Parathyroid adenoma (tissue), 2 donors: ENCODE measurements at regions not wholly inside any gene's neighbourhood (a gene's known extent, or its start where the extent isn't known, plus 50 kb on each side); places are given as distances from the start of the nearest gene placed in this dataset.

Source experiments
- H2AFZ ChIP-seq: fragments of 300-600 bp; sonication (generic); one replicate; pipeline ENCODE4 v1.7.0; 2017; ENCODE audit warnings: antibody characterized with exemption, mild to moderate bottlenecking
- H3K27ac ChIP-seq: fragments of 300-600 bp; sonication (generic); one replicate; pipeline ENCODE4 v1.7.0; 2017
- H3K27me3 ChIP-seq: fragments of 300-600 bp; sonication (generic); one replicate; pipeline ENCODE4 v1.7.0; 2017; ENCODE audit warnings: low read length; ENCODE audit not compliant: control insufficient read depth, insufficient read depth
- H3K36me3 ChIP-seq: fragments of 300-600 bp; sonication (generic); one replicate; pipeline ENCODE4 v1.7.0; 2017; ENCODE audit warnings: low read length; ENCODE audit not compliant: control insufficient read depth, insufficient read depth
- H3K4me1 ChIP-seq: fragments of 300-600 bp; sonication (generic); one replicate; pipeline ENCODE4 v1.7.0; 2017; ENCODE audit warnings: control low read depth
- H3K4me2 ChIP-seq: fragments of 300-600 bp; sonication (generic); one replicate; pipeline ENCODE4 v1.7.0; 2017; ENCODE audit warnings: low read length
- H3K4me3 ChIP-seq: fragments of 300-600 bp; sonication (generic); one replicate; pipeline ENCODE4 v1.7.0; 2017; ENCODE audit warnings: low read depth, low read length
- H3K79me2 ChIP-seq: fragments of 300-600 bp; sonication (generic); one replicate; pipeline ENCODE4 v1.7.0; 2017; ENCODE audit warnings: control low read depth
- H3K9ac ChIP-seq: fragments of 300-600 bp; sonication (generic); one replicate; pipeline ENCODE4 v1.7.0; 2017; ENCODE audit warnings: mild to moderate bottlenecking
- H3K9me3 ChIP-seq: fragments of 300-600 bp; sonication (generic); one replicate; pipeline ENCODE4 v1.7.0; 2017; ENCODE audit warnings: low read length; ENCODE audit not compliant: control insufficient read depth
- TF ChIP-seq, protein P1 (sequence below): fragments of 300-600 bp; sonication (generic); IDR thresholded peaks from one replicate; pipeline ENCODE4 v1.7.0; 2017; ENCODE audit warnings: antibody characterized with exemption, mild to moderate bottlenecking
- donor health status: primary hyperparathyroidism.

DNA sequence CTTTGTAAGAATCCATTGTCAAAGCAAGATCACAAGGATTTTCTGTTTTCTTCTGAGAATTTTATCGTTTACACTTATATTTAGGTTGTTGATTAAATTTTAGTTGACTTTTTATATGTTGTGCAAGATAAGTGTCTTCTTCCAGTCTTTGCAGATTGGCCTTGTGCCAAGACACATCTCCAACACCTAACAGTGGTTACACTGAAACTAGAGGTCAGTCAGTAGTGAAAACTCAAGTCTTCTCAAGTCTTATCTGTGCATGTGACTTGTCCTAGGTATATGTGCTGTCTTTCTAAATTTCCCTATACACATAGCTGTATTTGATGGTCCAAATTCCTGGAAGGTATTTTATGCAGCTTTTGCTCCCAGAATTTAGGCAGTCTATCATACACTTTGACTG, 1183.2 kb upstream of the B3GALT2 start:
- Histone ChIP-seq H3K79me2 (no peaks in the 10 kb centered on the region), H3K4me2 (no peak overlapping the region), H2AFZ (no peak overlapping the region), H3K9me3 (no peaks in the 10 kb centered on the region), H3K9ac (no peak overlapping the region), H3K36me3 (no peaks in the 10 kb centered on the region), H3K4me3 (no peak overlapping the region), H3K27ac (no peak overlapping the region), H3K27me3 (no peaks in the 10 kb centered on the region), H3K4me1 (no peaks in the 10 kb centered on the region)
- TF ChIP-seq, protein P1, sequence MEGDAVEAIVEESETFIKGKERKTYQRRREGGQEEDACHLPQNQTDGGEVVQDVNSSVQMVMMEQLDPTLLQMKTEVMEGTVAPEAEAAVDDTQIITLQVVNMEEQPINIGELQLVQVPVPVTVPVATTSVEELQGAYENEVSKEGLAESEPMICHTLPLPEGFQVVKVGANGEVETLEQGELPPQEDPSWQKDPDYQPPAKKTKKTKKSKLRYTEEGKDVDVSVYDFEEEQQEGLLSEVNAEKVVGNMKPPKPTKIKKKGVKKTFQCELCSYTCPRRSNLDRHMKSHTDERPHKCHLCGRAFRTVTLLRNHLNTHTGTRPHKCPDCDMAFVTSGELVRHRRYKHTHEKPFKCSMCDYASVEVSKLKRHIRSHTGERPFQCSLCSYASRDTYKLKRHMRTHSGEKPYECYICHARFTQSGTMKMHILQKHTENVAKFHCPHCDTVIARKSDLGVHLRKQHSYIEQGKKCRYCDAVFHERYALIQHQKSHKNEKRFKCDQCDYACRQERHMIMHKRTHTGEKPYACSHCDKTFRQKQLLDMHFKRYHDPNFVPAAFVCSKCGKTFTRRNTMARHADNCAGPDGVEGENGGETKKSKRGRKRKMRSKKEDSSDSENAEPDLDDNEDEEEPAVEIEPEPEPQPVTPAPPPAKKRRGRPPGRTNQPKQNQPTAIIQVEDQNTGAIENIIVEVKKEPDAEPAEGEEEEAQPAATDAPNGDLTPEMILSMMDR, result no peak

DNA sequence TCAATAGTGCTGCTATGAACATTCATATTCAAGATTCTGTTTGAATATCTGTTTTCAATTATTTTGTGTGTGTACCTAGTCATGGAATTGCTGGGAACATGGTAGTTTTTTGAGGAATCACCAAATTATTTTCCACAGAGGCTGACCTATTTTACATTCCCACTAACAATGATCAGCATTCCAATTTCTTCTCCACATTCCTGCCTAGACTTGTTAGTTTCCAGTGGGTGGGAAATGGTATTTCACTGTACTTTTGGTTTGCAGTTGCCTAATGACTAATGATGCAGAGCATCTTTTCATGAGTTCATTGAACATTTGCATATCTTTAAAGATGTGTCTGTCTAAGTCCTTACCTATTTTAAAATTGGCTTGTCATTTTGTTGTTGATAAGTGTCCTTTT, 1182.6 kb upstream of the B3GALT2 start:
- Histone ChIP-seq H3K4me3 (no peak overlapping the region), H3K27ac (no peak overlapping the region), H2AFZ (no peak overlapping the region), H3K4me2 (no peak overlapping the region), H3K9ac (no peak overlapping the region), H3K27me3 (no peaks in the 10 kb centered on the region), H3K9me3 (no peaks in the 10 kb centered on the region), H3K36me3 (no peaks in the 10 kb centered on the region), H3K4me1 (no peaks in the 10 kb centered on the region), H3K79me2 (no peaks in the 10 kb centered on the region)
- TF ChIP-seq, protein P1, result no peak

DNA sequence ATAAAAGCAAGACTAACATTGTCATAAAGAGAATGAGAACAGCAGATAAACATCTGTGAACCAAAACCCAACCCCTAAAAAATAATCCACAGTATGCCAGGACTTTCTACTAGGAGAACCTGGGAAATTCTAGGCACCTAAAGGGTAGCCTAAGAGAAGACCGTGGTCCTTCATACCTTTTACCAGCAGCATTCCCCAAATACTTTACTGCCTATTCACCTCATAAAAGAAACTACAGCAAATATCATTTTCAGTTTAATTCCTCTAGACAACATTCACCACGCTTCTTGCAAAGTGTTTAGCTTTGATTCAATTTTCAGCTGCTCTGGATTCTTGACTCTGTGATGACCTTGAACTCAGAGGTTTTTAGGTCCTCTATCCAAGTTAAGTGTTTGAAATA, 1180.7 kb upstream of the B3GALT2 start:
- TF ChIP-seq, protein P1, result no peak
- no peaks in the 10 kb centered on the region for H3K79me2 ChIP-seq
- H3K4me2 ChIP-seq, result no peak overlapping the region
- no peak overlapping the region for H3K4me3 ChIP-seq
- H3K36me3 ChIP-seq, result no peaks in the 10 kb centered on the region
- H3K9ac ChIP-seq, result no peak overlapping the region
- H2AFZ ChIP-seq, result no peak overlapping the region
- H3K27me3 ChIP-seq, result no peaks in the 10 kb centered on the region
- H3K27ac ChIP-seq, result no peak overlapping the region
- no peaks in the 10 kb centered on the region for H3K9me3 ChIP-seq
- no peaks in the 10 kb centered on the region for H3K4me1 ChIP-seq

DNA sequence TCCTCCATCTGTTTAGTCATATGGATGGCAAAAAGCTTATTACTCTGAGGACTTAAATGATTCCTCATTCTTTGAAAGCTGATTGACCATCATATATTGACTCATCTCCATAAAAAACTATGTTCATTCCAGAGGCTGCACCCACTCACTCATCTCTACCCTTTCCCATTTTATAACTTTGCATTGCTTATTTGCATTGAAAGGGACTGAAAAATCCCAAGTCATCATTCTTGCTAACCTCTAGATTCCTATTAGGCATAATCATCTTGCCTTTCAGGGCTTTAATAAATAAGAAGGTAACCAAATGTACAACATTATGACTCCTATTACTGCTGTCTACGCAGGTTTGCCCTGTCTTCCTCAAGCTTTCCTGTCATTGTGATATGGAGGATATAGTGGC, 1180.3 kb upstream of the B3GALT2 start:
- no peak overlapping the region for H3K27ac ChIP-seq
- TF ChIP-seq, protein P1, result no peak
- H3K79me2 ChIP-seq, result no peaks in the 10 kb centered on the region
- no peak overlapping the region for H3K4me2 ChIP-seq
- H2AFZ ChIP-seq, result no peak overlapping the region
- no peaks in the 10 kb centered on the region for H3K36me3 ChIP-seq
- H3K4me3 ChIP-seq, result no peak overlapping the region
- H3K27me3 ChIP-seq, result no peaks in the 10 kb centered on the region
- no peaks in the 10 kb centered on the region for H3K4me1 ChIP-seq
- no peaks in the 10 kb centered on the region for H3K9me3 ChIP-seq
- H3K9ac ChIP-seq, result no peak overlapping the region

DNA sequence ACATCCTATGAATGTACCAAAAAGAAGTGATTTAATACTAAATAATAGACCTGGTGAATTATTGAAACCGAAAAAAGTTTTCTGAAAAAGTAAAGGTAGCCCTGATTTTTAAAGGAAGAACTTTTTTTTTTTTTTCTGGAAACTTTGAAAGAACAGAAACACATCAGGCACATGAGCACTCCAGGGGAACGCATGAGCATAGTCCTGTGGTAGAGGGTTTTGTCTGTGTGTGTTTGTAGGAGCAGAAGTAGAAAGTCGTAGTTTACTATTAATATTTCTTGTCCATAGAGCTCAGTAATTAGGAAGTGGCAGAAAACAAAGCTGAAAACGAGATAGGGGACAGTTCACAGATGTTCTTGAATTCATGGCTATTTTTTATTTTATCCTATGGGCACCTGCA, 1175.9 kb upstream of the B3GALT2 start:
- Histone ChIP-seq H3K27ac (no peak overlapping the region), H3K79me2 (no peaks in the 10 kb centered on the region), H3K9ac (no peak overlapping the region), H3K4me2 (no peak overlapping the region), H2AFZ (no peak overlapping the region), H3K9me3 (no peaks in the 10 kb centered on the region), H3K27me3 (no peaks in the 10 kb centered on the region), H3K4me1 (no peaks in the 10 kb centered on the region), H3K4me3 (no peak overlapping the region), H3K36me3 (no peaks in the 10 kb centered on the region)
- TF ChIP-seq, protein P1, result no peak
